WTC11 (cell line): ENCODE measurements at regions not wholly inside any gene's neighbourhood (a gene's known extent, or its start where the extent isn't known, plus 50 kb on each side); places are given as distances from the start of the nearest gene placed in this dataset.

Experiments
- ATAC-seq: fragments of 200-7000 bp; cut with Tn5 transposase; 2 replicates; pipeline ENCODE4 v1.10.0; 2021; ENCODE audit warnings: mild to moderate bottlenecking, moderate library complexity
- CTCF ChIA-PET: fragments of 300-600 bp; sonication (Branson Sonifier 250); formaldehyde crosslinking; loops from one replicate; lab custom pipeline; 2021; ENCODE audit warnings: antibody characterized with exemption; lab: Charles Lee
- POLR2A ChIA-PET: fragments of 350-600 bp; sonication (Branson Sonifier 250); formaldehyde crosslinking; loops from one replicate; lab custom pipeline; 2021; ENCODE audit warnings: antibody characterized with exemption; lab: Charles Lee
- DNase-seq: peaks from one replicate; pipeline ENCODE4 v3.0.0; 2021; ENCODE audit warnings: low spot score
- H3K27ac Mint-ChIP-seq: 2 replicates; pipeline ENCODE4 v1.8.0; 2021; ENCODE audit warnings: mixed read lengths
- H3K27me3 Mint-ChIP-seq: 2 replicates; pipeline ENCODE4 v1.8.0; 2021; ENCODE audit warnings: low read depth, mild to moderate bottlenecking, moderate library complexity, mixed read lengths
- H3K36me3 Mint-ChIP-seq: 2 replicates; pipeline ENCODE4 v1.8.0; 2021; ENCODE audit warnings: mixed read lengths
- H3K4me1 Mint-ChIP-seq: 2 replicates; pipeline ENCODE4 v1.8.0; 2022; ENCODE audit warnings: mixed read lengths
- H3K4me3 Mint-ChIP-seq: 2 replicates; pipeline ENCODE4 v1.8.0; 2021; ENCODE audit warnings: mild to moderate bottlenecking, moderate library complexity, mixed read lengths
- H3K9me3 Mint-ChIP-seq: 2 replicates; pipeline ENCODE4 v1.8.0; 2021; ENCODE audit warnings: mixed read lengths
- ATF2 ChIP-seq: sonication (generic); formaldehyde crosslinking; IDR thresholded peaks from 2 replicates; pipeline ENCODE4 v1.8.1; 2022; ENCODE audit warnings: low read depth, missing genetic modification reagents, borderline replicate concordance
- CREB1 ChIP-seq: sonication (generic); formaldehyde crosslinking; IDR thresholded peaks from 2 replicates; pipeline ENCODE4 v1.8.0; 2023; ENCODE audit warnings: mild to moderate bottlenecking, missing genetic modification reagents
- ETV6 ChIP-seq: sonication (generic); formaldehyde crosslinking; IDR thresholded peaks from 2 replicates; pipeline ENCODE4 v1.8.1; 2022; ENCODE audit warnings: mild to moderate bottlenecking, missing genetic modification reagents
- FOXP4 ChIP-seq: sonication (generic); formaldehyde crosslinking; IDR thresholded peaks from 2 replicates; pipeline ENCODE4 v1.8.0; 2022; ENCODE audit warnings: mild to moderate bottlenecking, missing genetic modification reagents
- IRF1 ChIP-seq: sonication (generic); formaldehyde crosslinking; IDR thresholded peaks from 2 replicates; pipeline ENCODE4 v1.8.0; 2023; ENCODE audit warnings: missing genetic modification reagents
- IRF2 ChIP-seq: sonication (generic); formaldehyde crosslinking; IDR thresholded peaks from 2 replicates; pipeline ENCODE4 v1.8.0; 2022; ENCODE audit warnings: low read depth, missing genetic modification reagents, borderline replicate concordance
- MAX ChIP-seq: sonication (generic); formaldehyde crosslinking; IDR thresholded peaks from 2 replicates; pipeline ENCODE4 v1.8.0; 2022; ENCODE audit warnings: mild to moderate bottlenecking, missing genetic modification reagents
- MXD4 ChIP-seq: fragments of 250-450 bp; sonication (Bioruptor Pico); IDR thresholded peaks from 2 replicates; pipeline ENCODE4 v1.8.0; 2021; ENCODE audit warnings: mild to moderate bottlenecking, moderate library complexity, borderline replicate concordance
- OVOL2 ChIP-seq: fragments of 250-450 bp; sonication (Bioruptor Pico); IDR thresholded peaks from 2 replicates; pipeline ENCODE4 v1.9.0; 2021; ENCODE audit warnings: mild to moderate bottlenecking, borderline replicate concordance
- PRRX2 ChIP-seq: fragments of 250-450 bp; sonication (Bioruptor Pico); IDR thresholded peaks from 2 replicates; pipeline ENCODE4 v1.8.0; 2021; ENCODE audit warnings: mild to moderate bottlenecking
- SOX15 ChIP-seq: fragments of 250-450 bp; sonication (Bioruptor Pico); IDR thresholded peaks from 2 replicates; pipeline ENCODE4 v1.9.0; 2021; ENCODE audit warnings: mild to moderate bottlenecking
- TEAD4 ChIP-seq: sonication (generic); formaldehyde crosslinking; IDR thresholded peaks from 2 replicates; pipeline ENCODE4 v1.8.0; 2022; ENCODE audit warnings: mild to moderate bottlenecking, missing genetic modification reagents
- USF2 ChIP-seq: sonication (generic); formaldehyde crosslinking; IDR thresholded peaks from 2 replicates; pipeline ENCODE4 v1.8.1; 2023; ENCODE audit warnings: mild to moderate bottlenecking, missing genetic modification reagents, moderate library complexity
- ZBTB21 ChIP-seq: sonication (generic); formaldehyde crosslinking; IDR thresholded peaks from 2 replicates; pipeline ENCODE4 v1.8.1; 2023; ENCODE audit warnings: mild to moderate bottlenecking, missing genetic modification reagents, borderline replicate concordance
- ZNF121 ChIP-seq: sonication (generic); formaldehyde crosslinking; IDR thresholded peaks from 2 replicates; pipeline ENCODE4 v1.8.0; 2023; ENCODE audit warnings: missing genetic modification reagents
- ZNF396 ChIP-seq: fragments of 250-450 bp; sonication (Bioruptor Pico); IDR thresholded peaks from 2 replicates; pipeline ENCODE4 v1.8.0; 2021; ENCODE audit warnings: mild to moderate bottlenecking, moderate library complexity, borderline replicate concordance
- TF ChIP-seq, protein P1 (sequence below): sonication (generic); formaldehyde crosslinking; IDR thresholded peaks from 2 replicates; pipeline ENCODE4 v1.8.0; 2022; ENCODE audit warnings: mild to moderate bottlenecking, missing genetic modification reagents
- TF ChIP-seq, protein P2 (sequence below): fragments of 250-450 bp; sonication (Bioruptor Pico); IDR thresholded peaks from 2 replicates; pipeline ENCODE4 v1.8.0; 2021; ENCODE audit warnings: mild to moderate bottlenecking
- TF ChIP-seq, protein P3 (sequence below): sonication (generic); formaldehyde crosslinking; IDR thresholded peaks from 2 replicates; pipeline ENCODE4 v1.8.1; 2023; ENCODE audit warnings: mild to moderate bottlenecking, missing genetic modification reagents

DNA sequence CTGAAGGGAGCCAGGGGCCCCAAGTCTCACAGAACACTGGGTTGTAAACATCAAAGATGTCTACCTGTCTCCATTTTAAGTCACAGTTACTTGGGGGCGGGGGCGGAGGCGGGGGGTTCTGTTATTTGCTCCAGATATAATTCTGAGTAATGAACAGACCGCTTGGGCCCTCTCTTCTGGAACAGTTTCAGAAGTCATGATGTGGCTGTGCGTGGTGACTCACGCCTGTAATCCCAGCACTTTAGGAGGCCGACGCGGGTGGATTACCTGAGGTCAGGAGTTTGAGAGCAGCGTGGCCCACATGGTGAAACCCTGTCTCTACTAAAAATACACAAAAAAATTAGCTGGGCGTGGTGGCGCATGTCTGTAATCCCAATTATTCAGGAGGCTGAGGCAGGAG, 157.9 kb upstream of the APCDD1 start:
- Mint-ChIP-seq H3K27me3 (no peaks in the 10 kb centered on the region), H3K4me1 (peaks cover 7% of the 10 kb centered on the region), H3K36me3 (no peaks in the 10 kb centered on the region), H3K27ac (no peak overlapping the region), H3K9me3 (peaks cover 6% of the 10 kb centered on the region), H3K4me3 (no peak overlapping the region)
- TF ChIP-seq ZNF396 (no peak), ETV6 (no peak), IRF2 (CRISPR knock-in tag) (no peak), MAX (CRISPR knock-in tag) (no peak), ATF2 (CRISPR knock-in tag) (no peak), ZBTB21 (CRISPR knock-in tag) (no peak), OVOL2 (no peak), FOXP4 (CRISPR knock-in tag) (no peak), TEAD4 (no peak), USF2 (no peak)
- TF ChIP-seq, protein P1, sequence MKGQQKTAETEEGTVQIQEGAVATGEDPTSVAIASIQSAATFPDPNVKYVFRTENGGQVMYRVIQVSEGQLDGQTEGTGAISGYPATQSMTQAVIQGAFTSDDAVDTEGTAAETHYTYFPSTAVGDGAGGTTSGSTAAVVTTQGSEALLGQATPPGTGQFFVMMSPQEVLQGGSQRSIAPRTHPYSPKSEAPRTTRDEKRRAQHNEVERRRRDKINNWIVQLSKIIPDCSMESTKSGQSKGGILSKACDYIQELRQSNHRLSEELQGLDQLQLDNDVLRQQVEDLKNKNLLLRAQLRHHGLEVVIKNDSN (CRISPR knock-in tag), result no peak
- TF ChIP-seq, protein P2, sequence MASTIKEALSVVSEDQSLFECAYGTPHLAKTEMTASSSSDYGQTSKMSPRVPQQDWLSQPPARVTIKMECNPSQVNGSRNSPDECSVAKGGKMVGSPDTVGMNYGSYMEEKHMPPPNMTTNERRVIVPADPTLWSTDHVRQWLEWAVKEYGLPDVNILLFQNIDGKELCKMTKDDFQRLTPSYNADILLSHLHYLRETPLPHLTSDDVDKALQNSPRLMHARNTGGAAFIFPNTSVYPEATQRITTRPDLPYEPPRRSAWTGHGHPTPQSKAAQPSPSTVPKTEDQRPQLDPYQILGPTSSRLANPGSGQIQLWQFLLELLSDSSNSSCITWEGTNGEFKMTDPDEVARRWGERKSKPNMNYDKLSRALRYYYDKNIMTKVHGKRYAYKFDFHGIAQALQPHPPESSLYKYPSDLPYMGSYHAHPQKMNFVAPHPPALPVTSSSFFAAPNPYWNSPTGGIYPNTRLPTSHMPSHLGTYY (CRISPR knock-in tag), result no peak
- ATAC-seq (no peak), DNase-seq (no peak)
- ChIA-PET POLR2A (no interaction called here), CTCF (interaction anchor here (1.0 kb wide), 1 partner anchor 264 kb away, joined by 3 read pairs; no protein-coding TSS in a partner anchor)

DNA sequence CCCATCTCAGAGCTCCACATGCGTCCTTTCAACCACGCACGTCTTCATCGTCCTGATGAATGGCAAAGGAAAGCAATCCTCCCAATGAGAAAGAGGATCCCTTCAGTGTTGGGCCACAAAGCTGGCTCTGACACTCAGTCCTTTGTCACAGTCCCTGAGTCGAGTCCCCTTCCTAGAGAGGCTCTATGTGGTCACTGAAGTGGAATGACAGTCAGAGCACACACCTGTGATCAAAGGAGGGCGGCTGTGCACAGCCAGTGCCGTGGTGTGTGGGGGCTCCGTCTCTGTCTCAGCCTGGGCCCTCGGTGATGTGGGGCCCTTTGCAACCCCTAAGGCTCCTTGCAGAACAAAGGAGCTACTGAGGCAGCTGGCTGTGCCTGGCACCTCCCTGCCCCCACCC, 157.3 kb upstream of the APCDD1 start:
- ChIA-PET POLR2A (no interaction called here), CTCF (interaction anchor here (1.0 kb wide), 1 partner anchor 265 kb away, joined by 3 read pairs; no protein-coding TSS in a partner anchor)
- H3K9me3 Mint-ChIP-seq, result peaks cover 10% of the 10 kb centered on the region
- H3K27me3 Mint-ChIP-seq, result no peaks in the 10 kb centered on the region
- H3K4me3 Mint-ChIP-seq, result no peak overlapping the region
- H3K27ac Mint-ChIP-seq, result no peak overlapping the region
- ATAC-seq (no peak), DNase-seq (no peak)
- H3K4me1 Mint-ChIP-seq, result peaks cover 11% of the 10 kb centered on the region
- TF ChIP-seq IRF1 (CRISPR knock-in tag) (no peak), PRRX2 (CRISPR knock-in tag) (no peak), SOX15 (no peak), ZNF121 (CRISPR knock-in tag) (no peak), CREB1 (CRISPR knock-in tag) (no peak), MXD4 (CRISPR knock-in tag) (no peak), USF2 (no peak)
- TF ChIP-seq, protein P3, sequence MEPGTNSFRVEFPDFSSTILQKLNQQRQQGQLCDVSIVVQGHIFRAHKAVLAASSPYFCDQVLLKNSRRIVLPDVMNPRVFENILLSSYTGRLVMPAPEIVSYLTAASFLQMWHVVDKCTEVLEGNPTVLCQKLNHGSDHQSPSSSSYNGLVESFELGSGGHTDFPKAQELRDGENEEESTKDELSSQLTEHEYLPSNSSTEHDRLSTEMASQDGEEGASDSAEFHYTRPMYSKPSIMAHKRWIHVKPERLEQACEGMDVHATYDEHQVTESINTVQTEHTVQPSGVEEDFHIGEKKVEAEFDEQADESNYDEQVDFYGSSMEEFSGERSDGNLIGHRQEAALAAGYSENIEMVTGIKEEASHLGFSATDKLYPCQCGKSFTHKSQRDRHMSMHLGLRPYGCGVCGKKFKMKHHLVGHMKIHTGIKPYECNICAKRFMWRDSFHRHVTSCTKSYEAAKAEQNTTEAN (CRISPR knock-in tag), result no peak
- H3K36me3 Mint-ChIP-seq, result no peaks in the 10 kb centered on the region
